PFSK-1 (cell line): ENCODE measurements at regions not wholly inside any gene's neighbourhood (a gene's known extent, or its start where the extent isn't known, plus 50 kb on each side); places are given as distances from the start of the nearest gene placed in this dataset.

Source experiments
- FOXP2 ChIP-seq: optimal IDR thresholded peaks from 2 replicates; pipeline ENCODE3; 2011; ENCODE audit warnings: borderline replicate concordance, control low read depth, inconsistent platforms; ENCODE audit not compliant: insufficient read depth; ENCODE audit errors: extremely low read length, extremely low read depth
- POLR2AphosphoS5 ChIP-seq: IDR thresholded peaks from 2 replicates; pipeline ENCODE4 v1.6.1; 2012; ENCODE audit warnings: low read depth, mild to moderate bottlenecking, control low read depth, low read length, moderate library complexity
- REST ChIP-seq, 2 experiments: IDR thresholded peaks; 2 replicates each; pipeline versions ENCODE4 v1.6.1 to v1.8.0; 2011 to 2012; ENCODE audit warnings: low read depth in 2 of 2, low read length in 2 of 2, control low read depth in 1 of 2, inconsistent platforms in 1 of 2, mild to moderate bottlenecking in 1 of 2, moderate library complexity in 1 of 2; ENCODE audit not compliant: insufficient read depth in 1 of 2
- SIN3A ChIP-seq: IDR thresholded peaks from 2 replicates; pipeline ENCODE4 v1.6.1; 2012; ENCODE audit warnings: mild to moderate bottlenecking, low read length, moderate library complexity, borderline replicate concordance; ENCODE audit not compliant: insufficient read depth
- TAF1 ChIP-seq: IDR thresholded peaks from 2 replicates; pipeline ENCODE4 v1.6.1; 2012; ENCODE audit warnings: low read length, control low read depth, borderline replicate concordance; ENCODE audit not compliant: insufficient read depth

GRCh38 chr12:30144777-30145683 is 361.3 kb upstream of the TMTC1 start:
- TF ChIP-seq POLR2AphosphoS5 (no peak), REST (IDR thresholded peaks at IDR 0.05; ENCODE audit: insufficient read depth in 1 of 2, low read depth in 2 of 2, low read length in 2 of 2) (no peak), FOXP2 (no peak), TAF1 (no peak), SIN3A (no peak)

- TF ChIP-seq SIN3A = no peak
Observed at GRCh38 chr12:30142301-30142700, 358.6 kb upstream of the TMTC1 start.

- TF ChIP-seq SIN3A (no peak), POLR2AphosphoS5 (no peak), TAF1 (no peak), FOXP2 (no peak), REST (IDR thresholded peaks at IDR 0.05; ENCODE audit: insufficient read depth in 1 of 2, low read depth in 2 of 2, low read length in 2 of 2) (no peak)
Observed at GRCh38 chr12:30138483-30138882, 354.7 kb upstream of the TMTC1 start.

- no peak for TF ChIP-seq REST (IDR thresholded peaks at IDR 0.05; ENCODE audit: insufficient read depth in 1 of 2, low read depth in 2 of 2, low read length in 2 of 2)
Observed at GRCh38 chr12:30136696-30137095, 353.0 kb upstream of the TMTC1 start.

GRCh38 chr12:30135776-30136175 is 352.0 kb upstream of the TMTC1 start:
- no peak for TF ChIP-seq REST (IDR thresholded peaks at IDR 0.05; ENCODE audit: insufficient read depth in 1 of 2, low read depth in 2 of 2, low read length in 2 of 2)
- TF ChIP-seq TAF1 = no peak
- no peak for TF ChIP-seq SIN3A
- no peak for TF ChIP-seq POLR2AphosphoS5
- TF ChIP-seq FOXP2 = no peak
